H1 (cell line): ENCODE measurements at regions not wholly inside any gene's neighbourhood (a gene's known extent, or its start where the extent isn't known, plus 50 kb on each side); places are given as distances from the start of the nearest gene placed in this dataset.

Source experiments
- ASH2L ChIP-seq: fragments of 200-600, 300-600 bp; sonication (generic); IDR thresholded peaks from one replicate; pipeline ENCODE4 v1.7.1; 2017; ENCODE audit warnings: low read length
- CHD2 ChIP-seq: IDR thresholded peaks from 2 replicates; pipeline ENCODE4 v1.6.1; 2012; ENCODE audit warnings: low read length, improper control_type of control experiment
- EZH2 ChIP-seq: fragments of 200-600 bp; sonication (generic); IDR thresholded peaks from 2 replicates; pipeline ENCODE4 v1.7.1; 2012; ENCODE audit warnings: low read depth, mild to moderate bottlenecking, moderate library complexity, low read length, inconsistent platforms; ENCODE audit not compliant: severe bottlenecking
- KDM4A ChIP-seq: IDR thresholded peaks from one replicate; pipeline ENCODE4 v1.7.1; 2012; ENCODE audit warnings: low read depth, mild to moderate bottlenecking, moderate library complexity, low read length, inconsistent platforms; ENCODE audit not compliant: severe bottlenecking
- POLR2A ChIP-seq, 2 experiments: IDR thresholded peaks; 1 replicate in 1 of 2; 2 replicates in 1 of 2; pipeline ENCODE4 v1.6.1; 2011; ENCODE audit warnings: low read depth in 2 of 2, low read length in 2 of 2, mild to moderate bottlenecking in 2 of 2; ENCODE audit errors: control extremely low read depth in 1 of 2
- POLR2AphosphoS5 ChIP-seq: IDR thresholded peaks from 2 replicates; pipeline ENCODE4 v1.6.1; 2011; ENCODE audit warnings: low read depth, low read length
- SP1 ChIP-seq: IDR thresholded peaks from 2 replicates; pipeline ENCODE4 v1.6.1; 2011; ENCODE audit warnings: low read depth, low read length
- YY1 ChIP-seq: IDR thresholded peaks from 2 replicates; pipeline ENCODE4 v1.6.1; 2011; ENCODE audit warnings: low read depth, mild to moderate bottlenecking, low read length
- TF ChIP-seq, protein P1 (sequence below), 3 experiments: IDR thresholded peaks; 1 replicate in 2 of 3; 2 replicates in 1 of 3; pipeline versions ENCODE4 v1.5.1 to v1.6.1; 2011; ENCODE audit warnings: low read length in 3 of 3, mild to moderate bottlenecking in 3 of 3, inconsistent platforms in 2 of 3, low read depth in 1 of 3, moderate library complexity in 1 of 3; ENCODE audit not compliant: insufficient read depth in 1 of 3; ENCODE audit errors: control extremely low read depth in 1 of 3

DNA sequence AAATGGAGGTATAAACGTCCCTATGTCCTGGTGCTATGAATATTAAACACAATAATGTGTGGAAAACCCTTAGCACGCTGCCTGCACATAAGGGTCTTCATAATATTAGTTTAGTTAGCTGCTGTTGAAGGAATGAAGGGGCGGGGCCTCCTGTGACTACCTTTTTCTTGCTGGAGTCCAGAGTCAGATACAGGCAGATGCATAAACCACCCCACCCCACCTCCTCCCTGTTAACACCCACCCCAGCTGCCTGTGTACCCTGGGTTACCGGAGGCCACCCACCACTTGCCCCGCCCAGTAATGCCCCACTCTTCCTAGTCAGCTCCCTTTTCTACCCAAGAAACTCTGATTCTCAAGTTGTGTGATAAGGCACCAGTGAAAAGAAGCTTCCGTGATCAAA lies 158.4 kb downstream of the EN1 start:
- no peak for TF ChIP-seq POLR2AphosphoS5
- TF ChIP-seq, protein P1, sequence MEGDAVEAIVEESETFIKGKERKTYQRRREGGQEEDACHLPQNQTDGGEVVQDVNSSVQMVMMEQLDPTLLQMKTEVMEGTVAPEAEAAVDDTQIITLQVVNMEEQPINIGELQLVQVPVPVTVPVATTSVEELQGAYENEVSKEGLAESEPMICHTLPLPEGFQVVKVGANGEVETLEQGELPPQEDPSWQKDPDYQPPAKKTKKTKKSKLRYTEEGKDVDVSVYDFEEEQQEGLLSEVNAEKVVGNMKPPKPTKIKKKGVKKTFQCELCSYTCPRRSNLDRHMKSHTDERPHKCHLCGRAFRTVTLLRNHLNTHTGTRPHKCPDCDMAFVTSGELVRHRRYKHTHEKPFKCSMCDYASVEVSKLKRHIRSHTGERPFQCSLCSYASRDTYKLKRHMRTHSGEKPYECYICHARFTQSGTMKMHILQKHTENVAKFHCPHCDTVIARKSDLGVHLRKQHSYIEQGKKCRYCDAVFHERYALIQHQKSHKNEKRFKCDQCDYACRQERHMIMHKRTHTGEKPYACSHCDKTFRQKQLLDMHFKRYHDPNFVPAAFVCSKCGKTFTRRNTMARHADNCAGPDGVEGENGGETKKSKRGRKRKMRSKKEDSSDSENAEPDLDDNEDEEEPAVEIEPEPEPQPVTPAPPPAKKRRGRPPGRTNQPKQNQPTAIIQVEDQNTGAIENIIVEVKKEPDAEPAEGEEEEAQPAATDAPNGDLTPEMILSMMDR (IDR thresholded peaks at IDR 0.05; ENCODE audit: control extremely low read depth in 1 of 3, insufficient read depth in 1 of 3, low read depth in 1 of 3, low read length in 3 of 3) = no peak
- TF ChIP-seq POLR2A (IDR thresholded peaks at IDR 0.05; ENCODE audit: control extremely low read depth in 1 of 2, low read depth in 2 of 2, low read length in 2 of 2) = no peak
- no peak for TF ChIP-seq SP1
- TF ChIP-seq YY1 = no peak
- TF ChIP-seq KDM4A = no peak
- no peak for TF ChIP-seq CHD2
- no peak for TF ChIP-seq EZH2
- TF ChIP-seq ASH2L = no peak
